ENCODE measurements at regions not wholly inside any gene's neighbourhood (a gene's known extent, or its start where the extent isn't known, plus 50 kb on each side); places are given as distances from the start of the nearest gene placed in this dataset.
"Not testable (repeated sequence)": the region's sequence is repeated elsewhere in the genome, so short reads cannot be mapped to it uniquely, and the experiment has no call there.

DNA sequence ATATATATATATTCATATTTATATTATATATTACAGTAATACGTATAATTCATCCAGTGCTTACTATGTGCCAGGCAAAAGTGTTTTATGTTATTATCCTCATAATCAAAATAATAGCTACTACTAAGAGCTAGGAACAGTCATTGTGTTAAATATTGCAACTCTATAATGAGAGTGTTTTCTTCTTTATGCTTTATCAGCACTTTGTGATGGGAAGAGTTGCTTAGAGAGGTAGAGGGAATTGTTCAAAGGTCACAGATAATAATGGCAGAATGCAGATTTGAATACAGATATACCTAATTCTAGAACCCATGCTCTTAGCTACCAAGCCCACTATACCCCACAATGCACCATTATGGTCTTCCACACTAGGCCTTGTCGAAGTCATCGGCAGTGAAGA, 318.8 kb upstream of the PPARGC1A start:
- no peak for DNase-seq (ENCODE audit: low read depth)

DNA sequence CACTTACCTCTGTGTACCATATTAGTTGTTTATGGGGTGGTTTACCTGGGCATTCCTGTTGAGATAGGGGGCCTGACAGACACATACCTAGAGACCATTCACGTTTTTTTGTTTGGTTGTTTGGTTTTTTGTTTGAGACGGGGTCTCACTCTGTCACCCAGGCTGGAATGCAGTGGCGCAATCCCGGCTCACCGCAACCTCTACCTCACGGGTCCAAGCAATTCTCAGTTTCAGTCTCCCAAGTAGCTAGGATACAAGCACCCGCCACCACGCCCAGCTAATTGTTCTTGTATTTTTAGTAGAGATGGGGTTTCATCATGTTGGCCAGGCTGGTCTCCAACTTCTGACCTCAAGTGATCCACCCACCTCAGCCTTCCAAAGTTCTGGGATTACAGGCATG, 314.9 kb upstream of the PPARGC1A start:
- not testable (repeated sequence) for DNase-seq (ENCODE audit: low read depth)

DNA sequence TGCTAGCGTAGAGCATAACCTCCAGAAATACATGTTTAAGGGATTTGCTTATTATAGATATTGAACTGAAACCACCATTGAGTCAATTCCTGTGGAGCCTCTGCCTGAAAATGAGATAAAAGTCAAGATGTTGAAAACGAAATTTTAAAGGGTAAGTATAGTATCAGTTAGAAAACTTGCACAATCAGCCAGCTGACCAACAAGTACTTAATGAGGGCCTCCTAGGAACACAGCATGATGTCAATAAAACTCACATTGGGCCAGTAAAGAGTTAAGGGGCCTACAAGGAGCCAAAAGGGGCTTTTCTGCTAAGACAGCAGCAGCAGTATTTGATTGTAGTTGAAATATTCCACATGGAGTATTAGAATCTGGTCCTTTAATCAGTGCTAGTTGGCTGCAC, 314.1 kb upstream of the PPARGC1A start:
- DNase-seq (ENCODE audit: low read depth): no peak

DNA sequence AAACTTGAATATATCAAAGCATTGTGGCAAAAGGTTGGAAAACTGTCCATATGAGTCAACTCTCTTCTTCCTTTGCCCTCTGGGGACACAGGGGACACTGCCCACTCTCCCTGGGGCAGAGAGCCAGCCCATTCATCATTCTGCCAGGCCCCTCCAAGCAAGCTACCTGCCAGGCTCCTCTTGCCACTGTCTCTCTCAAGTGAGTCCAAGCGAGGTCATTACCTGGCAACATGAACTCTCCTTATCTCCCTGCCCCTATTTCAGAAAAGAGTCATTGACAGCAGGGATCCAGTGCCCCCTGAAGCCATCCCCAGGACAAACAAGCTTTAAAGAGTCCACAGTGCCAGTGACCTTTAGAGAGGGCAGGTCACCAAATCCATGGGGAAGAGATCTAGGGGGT, 312.7 kb upstream of the PPARGC1A start:
- no peak for DNase-seq (ENCODE audit: low read depth)

DNA sequence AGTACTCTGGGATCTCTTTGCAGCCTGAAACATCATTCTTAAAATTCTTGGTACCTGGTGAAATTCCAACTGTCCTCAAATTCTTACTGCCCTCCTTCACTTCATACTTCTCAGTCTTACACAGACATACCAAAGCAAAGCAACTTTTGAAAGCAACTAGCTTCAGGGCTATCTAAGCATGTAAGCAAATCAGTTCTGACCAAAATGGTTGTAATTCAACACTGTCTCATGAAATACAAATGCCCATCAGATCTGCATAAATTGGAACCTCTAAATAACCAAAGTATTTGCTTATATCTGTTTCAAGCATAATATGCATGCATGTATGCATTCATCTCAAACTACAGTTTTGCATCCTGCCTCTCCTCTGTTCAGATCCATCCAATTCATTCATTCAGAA, 308.1 kb upstream of the PPARGC1A start:
- no peak for DNase-seq (ENCODE audit: low read depth)

DNA sequence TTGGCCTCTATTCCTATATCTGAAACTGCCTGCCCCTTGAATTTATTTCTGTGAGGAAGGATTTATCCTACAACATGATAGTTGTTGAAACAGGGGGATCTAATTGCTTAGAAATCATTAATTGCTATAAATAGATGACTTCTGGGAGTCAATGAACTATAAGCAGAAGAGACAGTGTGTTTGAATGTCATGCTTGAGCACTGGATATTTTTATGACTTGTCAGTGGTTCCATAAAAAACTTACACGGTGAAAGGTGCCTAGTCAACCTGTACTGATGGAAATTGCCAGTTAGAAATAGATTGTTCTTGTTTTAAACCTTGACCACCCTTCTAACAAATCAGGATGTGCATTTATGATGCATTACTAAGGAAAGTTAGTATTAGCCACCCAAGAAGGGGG, 306.9 kb upstream of the PPARGC1A start:
- no peak for DNase-seq (ENCODE audit: low read depth)

DNA sequence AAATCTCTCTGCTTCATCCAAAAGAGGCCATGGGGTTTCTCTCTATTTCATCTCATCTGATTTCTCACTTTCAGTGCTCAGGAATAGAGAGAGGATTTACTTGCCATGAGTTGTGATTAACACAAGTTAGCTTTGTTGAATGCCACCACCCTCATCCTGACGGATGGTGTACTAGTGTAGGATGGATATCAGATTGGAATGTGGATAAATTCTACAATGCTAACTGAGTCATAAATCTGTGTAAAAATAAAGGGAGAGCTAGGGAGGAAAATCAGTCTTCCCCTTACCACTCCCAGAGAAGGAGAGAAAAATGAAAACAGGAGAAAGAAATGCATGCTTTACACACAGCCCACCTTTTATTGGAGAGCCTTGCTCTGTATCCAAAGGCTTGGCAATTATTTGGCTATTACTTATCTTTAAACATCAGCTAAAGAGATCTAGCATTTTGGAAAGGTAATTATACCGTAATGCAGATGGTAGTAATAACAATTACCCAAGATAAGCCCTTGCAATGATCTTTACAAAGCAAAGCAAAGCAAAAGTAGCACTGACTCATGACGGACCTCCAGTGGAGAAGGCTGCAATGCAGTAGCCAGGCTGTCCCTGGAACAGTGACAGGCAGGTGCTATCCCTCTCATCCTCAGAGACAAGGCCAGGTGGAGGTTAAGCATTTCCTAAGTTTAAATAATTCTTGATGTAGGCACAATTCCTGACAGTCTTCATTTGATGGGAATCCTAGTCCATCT, 306.3 kb upstream of the PPARGC1A start:
- DNase-seq (ENCODE audit: low read depth): no peak

DNA sequence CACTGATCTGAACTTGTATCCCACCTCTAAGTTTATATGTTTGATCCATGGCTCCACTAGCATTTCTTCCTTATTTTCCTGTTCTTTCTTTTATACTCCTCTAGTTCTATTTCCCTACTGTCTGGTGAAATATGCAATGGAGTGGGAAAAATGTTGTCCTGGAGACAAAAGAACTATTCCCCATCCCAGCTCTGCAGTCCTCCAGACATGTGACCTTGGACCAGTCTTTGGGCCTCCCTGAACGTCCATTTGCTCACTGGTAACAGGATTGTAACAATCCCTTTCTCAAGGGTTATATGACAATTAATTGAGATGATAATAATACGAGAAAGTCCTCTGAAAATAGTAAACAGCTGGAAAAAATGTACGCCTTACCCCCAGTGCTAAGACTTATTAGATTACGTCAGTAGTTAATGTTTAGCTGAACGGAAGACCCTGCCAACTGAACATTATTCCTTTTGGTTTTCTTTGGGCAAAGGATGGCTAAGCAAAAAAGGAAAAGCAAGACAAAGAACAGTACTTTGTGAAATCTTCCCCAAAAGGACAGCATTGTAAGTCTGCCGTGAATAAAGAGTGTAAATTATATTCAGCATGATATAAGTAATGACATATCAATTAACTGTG, 302.3 kb upstream of the PPARGC1A start:
- DNase-seq (ENCODE audit: low read depth): no peak

DNA sequence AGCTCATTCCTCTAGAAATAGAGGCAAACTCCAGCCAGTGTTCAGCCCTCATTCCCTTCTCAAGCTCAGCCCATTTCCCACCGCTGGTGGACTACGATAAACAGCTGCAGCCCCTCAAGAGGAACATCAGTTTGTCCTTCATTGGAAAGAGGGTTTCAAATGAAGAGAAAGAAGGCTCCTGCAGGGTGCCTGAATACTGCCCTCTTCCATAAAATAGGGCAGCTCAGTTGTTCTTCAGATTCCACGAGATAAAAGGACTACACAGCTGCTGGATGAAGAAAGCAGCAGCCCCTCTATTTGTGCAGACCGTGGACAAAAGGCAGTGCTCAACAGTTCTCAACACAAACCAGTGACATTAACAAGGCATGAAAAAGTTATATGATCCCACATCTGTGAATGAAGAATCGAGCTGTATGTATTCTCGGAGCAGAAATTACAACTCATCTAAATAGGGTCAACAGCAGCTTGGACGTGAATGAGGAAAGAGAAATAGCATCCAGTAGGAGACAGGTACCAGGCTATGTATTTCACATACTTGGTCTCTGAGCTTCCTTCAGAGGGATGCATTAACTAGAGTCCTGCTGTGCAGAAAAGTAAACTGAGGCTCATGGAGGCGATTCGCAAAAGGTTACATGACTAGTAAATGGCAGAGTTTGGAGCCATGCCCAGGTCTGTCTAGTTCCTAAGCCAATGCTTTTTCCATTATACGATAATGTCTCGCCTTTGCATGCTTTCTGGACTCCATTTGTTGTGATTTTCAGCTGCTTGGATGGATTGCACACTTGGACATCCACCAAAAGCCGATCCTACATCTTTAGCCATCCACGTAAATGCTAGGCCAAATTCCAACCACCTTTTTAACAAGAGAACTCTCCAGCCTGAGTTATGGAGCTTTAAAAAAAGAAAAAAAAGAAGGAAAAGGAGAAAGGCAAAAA, 301.2 kb upstream of the PPARGC1A start:
- no peak for DNase-seq (ENCODE audit: low read depth)

DNA sequence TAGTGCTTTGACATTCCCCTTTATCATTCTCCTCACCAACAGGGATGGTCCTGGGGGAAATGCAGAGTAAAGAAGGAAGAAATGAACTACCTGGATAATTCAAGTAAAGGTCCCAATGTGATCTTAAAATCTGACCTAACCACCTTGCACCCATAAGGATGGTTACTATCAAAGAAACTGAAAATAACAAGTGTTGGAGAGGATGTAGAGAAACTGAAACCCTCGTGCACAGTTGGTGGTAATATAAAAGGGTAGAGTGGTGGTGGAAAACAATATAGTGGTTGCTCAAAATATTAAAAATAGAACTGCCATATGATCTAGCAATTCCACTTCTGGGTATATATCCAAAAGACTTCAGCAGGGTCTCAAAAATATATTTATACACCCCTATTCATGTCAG, 298.6 kb upstream of the PPARGC1A start:
- no peak for DNase-seq (ENCODE audit: low read depth)

DNA sequence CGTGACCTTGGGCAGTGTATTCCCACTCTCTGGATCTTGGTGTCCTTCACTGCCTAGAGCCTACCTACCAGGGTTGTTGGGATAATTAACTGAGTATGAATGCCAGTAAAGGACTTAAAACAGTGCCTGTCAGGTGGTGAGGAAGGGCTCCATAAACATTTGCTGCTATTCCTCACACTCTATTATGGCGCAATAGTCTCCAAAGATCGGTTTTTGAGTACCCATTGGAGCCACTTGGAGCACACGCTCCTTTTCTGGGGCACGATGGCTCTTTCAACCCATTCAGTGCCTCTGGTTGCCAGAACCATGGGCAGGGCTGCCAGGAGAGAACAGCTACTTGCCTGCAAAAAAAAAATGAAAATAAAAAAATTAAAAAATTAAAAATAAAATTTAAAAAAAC, 296.6 kb upstream of the PPARGC1A start:
- no peak for DNase-seq (ENCODE audit: low read depth)

DNA sequence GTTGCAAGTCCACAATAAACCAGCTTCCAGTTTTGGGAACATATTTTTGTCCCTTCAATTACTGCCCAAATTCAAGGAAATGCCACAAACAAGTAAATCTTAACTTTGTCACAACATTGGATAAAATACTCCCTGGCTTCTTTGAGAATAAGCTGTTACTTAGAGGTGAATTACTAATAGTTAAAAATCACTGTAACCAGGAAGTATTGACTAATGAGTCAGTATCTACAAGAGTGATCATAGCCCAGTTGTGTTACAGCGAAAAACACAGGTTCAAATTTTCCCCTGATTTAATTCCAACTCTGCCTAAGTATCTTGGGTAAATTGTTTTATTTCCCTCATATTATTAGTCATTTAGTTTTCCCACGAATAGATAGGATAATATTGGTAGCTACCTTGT, 291.2 kb upstream of the PPARGC1A start:
- DNase-seq (ENCODE audit: low read depth): no peak

DNA sequence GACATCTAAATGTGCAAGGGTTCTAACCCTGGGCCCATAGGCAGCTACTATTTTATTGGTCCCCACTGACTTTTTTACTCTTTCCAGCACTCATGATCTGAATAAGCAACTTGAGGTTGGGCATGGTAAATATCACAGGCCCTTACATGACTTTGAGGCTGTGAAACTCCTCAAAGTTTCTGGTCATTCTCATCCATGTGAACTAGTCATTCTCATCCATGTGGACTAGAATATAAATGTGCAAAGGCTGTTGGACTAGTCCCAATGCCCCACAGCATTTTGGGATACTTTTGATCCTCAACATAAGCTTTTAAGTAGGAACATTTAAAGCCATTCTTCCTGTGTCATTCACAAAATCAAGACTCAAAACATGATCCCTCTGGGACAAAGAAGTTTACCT, 290.7 kb upstream of the PPARGC1A start:
- no peak for DNase-seq (ENCODE audit: low read depth)

DNA sequence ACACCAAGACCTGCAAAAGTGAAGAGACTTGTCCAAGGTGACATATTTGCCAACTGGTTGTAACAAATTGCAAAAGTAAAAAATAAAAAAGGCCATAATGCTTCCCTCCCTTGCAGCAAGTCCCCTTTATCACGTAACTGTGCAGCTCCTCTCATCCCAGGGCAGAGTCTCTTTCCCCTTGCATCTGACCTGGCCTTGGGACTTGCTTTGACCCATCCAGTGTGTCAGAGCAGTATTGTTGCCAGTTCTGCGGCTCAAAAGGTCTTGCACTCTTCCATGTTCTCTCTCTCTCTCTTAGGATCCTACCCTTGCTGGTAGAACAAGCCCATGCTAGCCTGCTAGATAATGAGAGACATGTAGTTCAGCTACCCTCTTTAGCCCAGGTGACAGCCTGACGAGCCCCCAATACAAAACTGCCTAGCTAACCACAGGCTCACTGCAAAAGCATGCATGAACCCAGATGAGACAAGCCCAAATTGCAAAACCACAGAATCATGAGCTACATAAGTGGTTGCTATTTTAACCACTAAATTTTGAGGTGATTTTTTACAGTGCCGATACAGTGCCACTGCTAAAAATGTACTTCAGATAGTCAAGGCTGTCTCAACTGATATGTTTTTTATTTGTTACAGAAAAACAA, 289.5 kb upstream of the PPARGC1A start:
- no peak for DNase-seq (ENCODE audit: low read depth)

DNA sequence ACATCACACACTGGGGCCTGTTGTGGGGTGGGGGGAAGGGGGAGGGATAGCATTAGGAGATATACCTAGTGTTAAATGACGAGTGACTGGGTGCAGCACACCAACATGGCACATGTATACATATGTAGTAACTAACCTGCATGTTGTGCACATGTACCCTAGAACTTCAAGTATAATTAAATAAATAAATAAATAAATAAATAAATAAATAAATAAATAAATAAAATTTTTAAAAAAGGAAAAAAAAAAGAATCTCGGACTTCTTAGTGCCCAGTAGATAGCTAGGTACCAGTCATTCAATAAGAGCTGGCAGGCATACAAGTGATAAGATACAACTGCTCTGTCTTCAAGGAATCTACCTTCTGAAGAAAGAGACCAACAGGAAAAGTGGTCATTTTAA, 287.6 kb upstream of the PPARGC1A start:
- DNase-seq (ENCODE audit: low read depth): not testable (repeated sequence)

DNA sequence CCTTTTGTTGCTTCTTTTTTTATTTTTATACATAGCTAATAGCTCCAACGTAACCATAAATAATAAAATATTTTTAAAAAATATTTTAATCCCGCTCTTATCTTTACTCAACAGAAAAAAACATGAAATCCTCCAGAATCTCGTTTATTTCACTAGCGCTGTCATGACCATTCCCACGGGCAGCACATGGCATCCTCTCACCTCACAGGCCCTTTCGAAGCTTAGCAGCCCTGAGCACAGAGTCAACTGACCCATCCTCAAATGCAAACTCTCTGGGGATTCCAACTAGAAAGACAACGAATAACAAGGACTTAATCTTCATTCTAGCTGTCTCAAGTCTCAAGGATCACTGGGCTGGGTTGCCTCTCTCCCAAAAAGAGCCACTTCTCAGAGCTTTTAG, 285.9 kb upstream of the PPARGC1A start:
- no peak for DNase-seq (ENCODE audit: low read depth)

DNA sequence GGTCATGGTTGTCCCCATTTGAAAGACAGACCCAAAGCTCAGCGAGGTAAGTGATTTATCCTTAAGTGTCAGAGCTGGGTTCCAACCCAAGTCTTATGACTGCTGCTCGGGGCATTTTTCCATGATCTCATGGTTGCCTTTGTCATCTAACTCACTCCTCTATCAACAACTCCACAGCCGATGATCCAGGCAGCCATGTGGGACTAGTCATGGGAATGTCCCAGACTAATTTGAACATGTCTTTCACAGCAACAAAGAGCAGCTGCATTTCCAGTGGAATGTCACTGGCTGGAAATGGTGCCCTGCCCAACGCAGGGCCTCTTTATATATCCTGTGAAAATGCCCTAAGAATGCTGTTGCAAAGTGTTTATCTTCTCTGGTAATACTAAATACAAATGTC, 284.8 kb upstream of the PPARGC1A start:
- DNase-seq (ENCODE audit: low read depth): no peak

DNA sequence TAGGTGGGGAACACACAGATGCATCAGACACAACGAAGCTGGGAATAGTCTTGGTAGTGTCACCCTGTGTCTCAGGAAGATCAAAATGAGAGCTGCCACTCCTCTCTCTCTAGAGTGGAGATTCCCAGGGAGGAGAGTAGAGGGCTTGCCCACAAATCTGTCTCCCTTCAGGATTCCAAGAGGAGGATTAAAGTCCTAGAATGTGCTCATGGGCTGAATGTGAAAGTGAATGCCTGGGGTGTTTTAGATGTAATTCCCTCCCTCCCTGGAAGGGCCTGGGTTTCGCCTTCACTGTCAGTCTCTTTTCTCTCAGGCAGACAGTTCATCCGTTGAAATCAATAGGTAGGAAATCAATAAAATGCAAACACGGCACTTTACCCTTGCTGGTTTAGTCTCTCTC, 282.6 kb upstream of the PPARGC1A start:
- DNase-seq (ENCODE audit: low read depth): no peak

DNA sequence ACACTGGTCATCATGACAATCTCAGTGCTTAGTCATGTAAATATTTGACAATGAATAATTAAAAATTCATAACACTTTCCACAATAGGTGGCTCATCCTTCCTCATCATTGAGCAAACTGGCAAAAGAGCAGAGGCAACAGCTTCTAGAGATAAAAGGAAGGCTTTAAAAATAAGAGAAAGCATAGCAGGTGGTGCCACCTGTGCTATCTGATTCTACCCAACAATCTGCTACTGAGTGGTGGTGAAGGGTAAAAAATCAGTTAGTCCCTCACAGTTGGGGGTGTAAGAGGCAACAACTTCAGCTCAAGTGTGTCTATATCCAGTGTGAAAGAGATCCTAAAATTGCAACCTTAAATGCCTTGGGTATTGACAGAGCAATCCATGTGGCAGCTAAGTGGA, 280.1 kb upstream of the PPARGC1A start:
- DNase-seq (ENCODE audit: low read depth): no peak

DNA sequence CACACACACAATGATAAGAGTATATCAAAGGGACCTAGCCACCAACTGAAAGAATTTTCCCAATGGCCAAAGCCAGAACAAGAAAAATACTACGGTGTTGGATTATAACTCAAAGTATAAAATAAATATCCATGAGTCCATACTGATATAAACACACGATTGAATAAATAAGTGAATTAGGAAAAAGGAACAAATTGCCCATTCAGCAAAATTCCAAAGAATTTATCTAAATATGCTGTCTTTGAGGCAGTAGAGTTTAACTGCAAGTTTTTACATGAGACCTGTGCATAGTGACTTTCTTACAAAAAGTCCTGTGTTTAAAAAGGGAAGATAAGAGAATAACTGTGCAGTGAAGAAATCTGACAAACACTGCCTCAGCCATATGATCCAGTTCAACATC, 278.8 kb upstream of the PPARGC1A start:
- DNase-seq (ENCODE audit: low read depth): no peak

DNA sequence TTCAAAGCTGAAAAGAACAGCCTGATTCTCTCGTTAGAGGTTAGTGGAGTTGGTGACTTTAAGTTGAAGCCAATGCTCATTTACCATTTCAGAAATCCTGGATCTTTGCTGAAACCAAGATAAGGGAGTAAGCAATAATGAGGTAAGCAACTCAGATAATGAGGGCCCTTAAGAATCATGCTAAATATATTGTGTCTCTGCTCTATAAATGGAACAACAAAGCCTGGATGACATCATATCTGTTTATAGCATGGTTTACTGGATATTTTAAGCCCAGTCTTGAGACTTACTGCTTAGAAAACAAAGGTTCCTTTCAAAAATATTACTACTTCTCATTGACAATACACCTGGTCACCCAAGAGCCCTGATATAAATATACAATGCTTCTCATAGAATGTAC, 276.7 kb upstream of the PPARGC1A start:
- no peak for DNase-seq (ENCODE audit: low read depth)

DNA sequence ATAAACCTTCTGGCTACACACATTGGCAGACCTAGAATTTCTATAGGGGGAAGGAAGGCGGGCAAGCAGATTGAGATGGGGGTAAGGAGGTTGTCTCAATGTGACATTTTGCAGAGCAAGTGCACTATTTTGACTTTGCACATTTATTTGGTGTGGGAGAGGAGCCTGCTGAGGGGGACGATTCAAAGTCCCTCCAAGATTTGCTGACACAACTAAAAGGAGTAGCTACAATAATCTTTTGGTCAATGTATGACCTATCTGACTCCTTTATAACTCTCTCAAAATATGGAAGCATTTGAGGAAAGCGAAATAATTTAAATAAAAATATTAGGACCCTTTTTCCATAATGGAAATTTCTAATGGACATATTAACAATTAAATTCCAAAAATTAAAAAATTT, 274.9 kb upstream of the PPARGC1A start:
- DNase-seq (ENCODE audit: low read depth): no peak

All from non-pigmented ciliary epithelial cell (primary cell).